ENCODE measurements at regions not wholly inside any gene's neighbourhood (a gene's known extent, or its start where the extent isn't known, plus 50 kb on each side); places are given as distances from the start of the nearest gene placed in this dataset.

GRCh38 chr13:97797553-97797952, 155.9 kb upstream of the IPO5 start:
- no peak for DNase-seq (ENCODE audit: low spot score)

DNA sequence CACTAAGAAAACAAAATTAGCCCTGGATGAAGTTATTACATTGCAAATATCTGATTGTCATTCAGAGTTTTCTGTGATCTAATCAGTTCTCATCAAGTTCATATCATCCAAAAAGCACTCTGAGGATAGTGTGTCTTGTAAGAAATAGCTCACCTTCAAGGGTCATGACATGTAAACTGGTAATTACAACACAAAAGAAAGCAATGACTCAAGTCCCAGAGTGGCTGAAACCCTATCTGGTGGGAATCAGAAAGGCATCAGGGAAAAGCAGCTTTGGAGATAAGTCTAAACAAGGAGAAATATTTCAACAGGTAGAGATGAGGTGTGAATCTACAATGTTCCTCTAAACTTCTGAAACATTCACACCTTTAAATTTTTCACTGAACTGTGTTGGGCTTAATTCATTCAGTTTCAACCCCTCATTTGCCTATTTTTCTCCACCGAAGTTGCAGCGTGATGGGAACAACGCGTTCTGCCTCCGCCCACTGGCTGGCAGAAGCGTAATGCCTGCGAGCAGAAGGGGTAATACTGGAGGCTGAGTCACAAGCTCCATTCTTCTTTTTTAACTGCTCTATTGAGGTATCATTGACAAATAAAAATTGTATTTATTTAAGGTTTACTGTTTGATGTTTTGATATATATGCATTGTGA, 155.2 kb upstream of the IPO5 start:
- peak; percentile 65 for DNase-seq (ENCODE audit: low spot score)

GRCh38 chr13:97798836-97799235, 154.6 kb upstream of the IPO5 start:
- no peak for DNase-seq (ENCODE audit: low spot score)

DNA sequence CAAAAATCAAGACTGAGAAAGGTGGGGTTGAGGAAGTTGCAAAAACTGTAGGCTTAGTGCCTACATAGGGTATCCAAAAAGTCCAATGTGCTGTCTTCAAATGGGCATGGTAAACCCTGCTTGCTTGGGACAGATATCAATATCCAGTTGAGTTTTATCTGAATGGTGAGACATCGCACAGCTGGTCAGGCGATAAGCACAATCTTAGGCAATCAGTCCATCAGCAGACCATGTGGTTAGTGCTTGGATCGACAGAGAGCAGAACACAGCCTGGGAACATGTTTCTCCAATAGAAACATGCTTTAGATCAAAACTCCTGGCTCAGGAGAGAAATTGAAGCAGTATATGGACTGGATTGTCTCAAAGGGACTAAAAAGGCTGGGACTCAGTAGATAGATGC, 151.3 kb upstream of the IPO5 start:
- DNase-seq (ENCODE audit: low spot score) = no peak

GRCh38 chr13:97809576-97809975, 143.9 kb upstream of the IPO5 start:
- DNase-seq (ENCODE audit: low spot score) = no peak

DNA sequence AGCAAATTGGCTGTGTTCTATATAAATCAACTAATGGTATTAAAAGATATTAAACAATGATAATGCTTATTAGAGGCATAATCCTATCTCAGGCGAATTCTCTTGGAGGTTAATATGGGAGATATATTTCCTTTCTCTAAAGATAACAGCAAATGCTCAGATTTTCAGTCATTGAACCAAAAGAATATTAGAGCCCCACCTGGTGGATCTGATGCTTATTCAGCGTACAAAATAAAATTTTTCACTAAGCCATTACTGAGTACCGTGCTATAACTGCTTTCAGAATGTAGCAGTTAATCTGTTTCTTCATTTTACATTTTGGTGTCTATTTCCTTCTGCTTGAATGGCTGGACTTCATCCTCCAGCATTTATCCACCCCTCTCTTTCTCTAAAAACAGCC, 143.3 kb upstream of the IPO5 start:
- no peak for DNase-seq (ENCODE audit: low spot score)

- no peak for DNase-seq (ENCODE audit: low spot score)
These were observed 131.1 kb upstream of the IPO5 start for GRCh38 chr13:97822377-97822776.

DNA sequence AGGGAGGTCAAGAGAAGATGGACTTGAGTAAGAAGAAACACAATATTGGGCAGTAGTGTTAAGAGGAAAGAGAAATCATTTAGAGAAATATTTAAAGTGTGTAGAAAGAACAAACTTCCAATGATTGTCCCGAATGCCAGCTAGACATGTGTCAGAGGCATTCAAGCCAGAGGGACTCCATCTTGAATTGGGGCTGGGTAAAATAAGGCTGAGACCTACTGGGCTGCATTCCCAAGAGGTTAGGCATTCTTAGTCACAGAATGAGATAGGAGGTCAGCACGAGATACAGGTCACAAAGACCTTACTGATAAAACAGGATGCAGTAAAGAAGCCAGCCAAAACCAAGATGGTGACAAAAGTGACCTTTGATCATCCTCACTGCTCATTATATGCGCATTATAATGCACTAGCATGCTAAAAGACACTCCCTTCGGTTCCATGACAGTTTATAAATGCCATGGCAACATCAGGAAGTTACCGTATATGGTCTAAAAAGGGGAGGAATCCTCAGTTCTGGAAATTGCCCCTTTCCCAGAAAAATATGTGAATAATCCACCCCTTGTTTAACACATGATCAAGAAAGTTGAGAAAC, 127.0 kb upstream of the IPO5 start:
- no peak for DNase-seq (ENCODE audit: low spot score)

- no peak for DNase-seq (ENCODE audit: low spot score)
These were observed 119.2 kb upstream of the IPO5 start for GRCh38 chr13:97834250-97834649.

- no peak for DNase-seq (ENCODE audit: low spot score)
These were observed 110.3 kb upstream of the IPO5 start for GRCh38 chr13:97843189-97843588.

DNA sequence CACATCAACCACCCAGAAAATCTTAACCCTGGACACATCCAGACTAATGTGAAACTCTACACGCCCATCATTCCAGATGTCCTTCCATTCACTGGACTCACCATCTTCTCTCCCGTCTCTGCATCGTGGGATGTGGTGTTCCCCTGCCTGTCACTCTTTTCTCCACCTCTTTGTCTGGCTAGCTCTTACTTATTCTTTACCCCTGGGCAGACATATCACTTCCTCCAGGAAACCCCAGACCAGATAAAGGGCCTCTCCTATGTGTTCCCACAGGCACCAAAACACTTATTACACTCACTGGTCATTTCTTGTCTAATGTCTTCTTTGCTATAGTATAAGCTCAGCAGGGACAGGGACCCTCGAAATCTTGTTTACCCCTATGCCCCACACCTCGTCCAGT, 109.3 kb upstream of the IPO5 start:
- DNase-seq (ENCODE audit: low spot score) = no peak

- DNase-seq (ENCODE audit: low spot score) = no peak
These were observed 104.6 kb upstream of the IPO5 start for GRCh38 chr13:97848886-97849285.

- no peak for DNase-seq (ENCODE audit: low spot score)
These were observed 104.2 kb upstream of the IPO5 start for GRCh38 chr13:97849305-97849704.

GRCh38 chr13:97851269-97851668, 102.2 kb upstream of the IPO5 start:
- no peak for DNase-seq (ENCODE audit: low spot score)

- no peak for DNase-seq (ENCODE audit: low spot score)
These were observed 101.1 kb upstream of the IPO5 start for GRCh38 chr13:97852181-97852874.

DNA sequence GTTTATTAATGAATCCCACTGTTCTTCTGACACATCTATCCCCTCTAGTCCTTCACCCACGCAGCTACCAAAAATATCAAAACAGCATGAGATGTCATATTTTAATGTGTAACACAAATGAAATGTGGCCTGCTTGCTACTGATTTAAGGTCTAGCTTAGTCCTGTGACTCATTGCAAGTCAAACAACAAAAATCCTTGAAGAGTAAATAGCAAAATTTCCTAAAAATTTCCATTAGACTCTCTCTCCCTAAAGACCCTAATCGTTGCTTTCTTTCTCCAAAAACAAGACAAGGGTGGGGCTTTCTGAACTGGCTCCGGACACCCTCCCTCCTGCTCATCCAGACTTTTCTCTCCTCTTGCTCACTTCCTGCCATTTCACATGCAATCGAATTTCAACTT, 99.9 kb upstream of the IPO5 start:
- peak; percentile 24 for DNase-seq (ENCODE audit: low spot score)

DNA sequence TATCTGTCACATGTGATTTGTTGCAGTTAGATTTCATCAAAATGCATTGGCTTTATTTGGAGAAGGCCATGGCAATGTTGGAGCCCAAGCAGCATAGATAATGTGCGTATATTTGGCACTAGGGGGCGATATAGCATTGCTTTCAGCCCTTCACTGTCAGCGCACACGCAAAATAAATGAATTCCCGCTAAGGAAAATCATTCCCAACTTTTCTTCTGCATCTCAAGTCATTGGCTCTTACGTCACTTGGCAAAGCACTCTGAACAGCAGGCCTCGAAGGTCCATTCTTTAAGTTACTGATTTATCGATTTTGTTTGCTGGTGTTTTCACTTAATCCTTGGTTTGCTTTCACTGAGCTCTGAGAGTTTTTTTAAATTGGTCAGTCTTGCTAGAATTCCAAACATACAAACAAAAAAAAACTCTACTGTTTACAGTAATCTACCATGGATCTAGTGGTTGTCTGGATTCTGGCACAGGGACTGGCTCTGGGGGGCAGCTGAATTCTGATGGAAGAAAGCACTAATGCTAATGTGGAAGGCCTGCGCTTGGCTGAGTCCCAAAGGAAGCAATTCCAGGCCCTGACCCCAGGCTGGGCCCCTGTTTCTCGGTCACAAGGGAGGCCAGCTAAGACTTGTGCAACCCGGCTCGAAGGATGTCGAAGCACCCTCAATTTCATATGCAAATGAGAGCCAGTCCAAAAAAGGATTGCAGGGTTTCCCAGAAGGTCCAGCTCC, 97.7 kb upstream of the IPO5 start:
- DNase-seq (ENCODE audit: low spot score) = peak; percentile 89

- no peak for DNase-seq (ENCODE audit: low spot score)
These were observed 97.2 kb upstream of the IPO5 start for GRCh38 chr13:97856304-97856675.

DNA sequence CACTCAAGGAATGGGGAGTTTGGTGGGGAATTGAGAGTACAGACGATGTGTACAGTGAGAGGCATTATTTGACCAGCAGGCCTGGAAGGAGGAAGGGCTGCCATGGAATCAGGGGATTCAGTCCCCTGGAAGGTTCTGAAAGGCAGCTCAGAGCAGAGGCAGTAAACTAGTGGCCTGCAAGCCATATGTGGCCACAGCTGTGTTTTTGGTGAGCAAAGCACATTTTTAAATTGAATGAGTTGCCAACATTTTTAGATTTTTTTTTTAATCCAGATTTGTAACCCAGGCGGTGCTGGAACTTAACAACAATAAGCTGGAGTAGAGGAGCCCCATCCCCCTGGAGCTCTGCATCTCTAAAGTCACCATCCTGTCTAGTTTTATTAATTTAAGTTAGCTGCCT, 95.3 kb upstream of the IPO5 start:
- no peak for DNase-seq (ENCODE audit: low spot score)

- DNase-seq (ENCODE audit: low spot score) = no peak
These were observed 87.1 kb upstream of the IPO5 start for GRCh38 chr13:97866346-97866745.

- no peak for DNase-seq (ENCODE audit: low spot score)
These were observed 86.7 kb upstream of the IPO5 start for GRCh38 chr13:97866751-97867150.

DNA sequence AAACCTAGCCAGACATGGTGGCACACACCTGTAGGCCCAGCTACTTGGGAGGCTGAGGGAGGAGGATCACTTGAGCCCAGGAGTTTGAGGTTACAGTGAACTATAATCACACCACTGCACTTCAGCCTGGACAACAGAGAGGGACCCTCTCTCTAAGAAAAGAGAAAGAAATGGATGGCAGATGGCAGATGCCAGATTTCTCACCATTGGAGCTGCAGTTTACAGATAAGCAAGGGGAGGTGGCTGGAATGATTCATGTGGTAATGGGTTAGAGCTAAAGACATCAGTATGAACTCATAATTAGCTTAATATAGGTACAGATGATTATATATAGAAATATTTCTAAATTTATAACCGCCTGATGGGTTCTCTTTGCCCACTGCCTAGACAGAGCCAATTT, 80.1 kb upstream of the IPO5 start:
- no peak for DNase-seq (ENCODE audit: low spot score)

DNA sequence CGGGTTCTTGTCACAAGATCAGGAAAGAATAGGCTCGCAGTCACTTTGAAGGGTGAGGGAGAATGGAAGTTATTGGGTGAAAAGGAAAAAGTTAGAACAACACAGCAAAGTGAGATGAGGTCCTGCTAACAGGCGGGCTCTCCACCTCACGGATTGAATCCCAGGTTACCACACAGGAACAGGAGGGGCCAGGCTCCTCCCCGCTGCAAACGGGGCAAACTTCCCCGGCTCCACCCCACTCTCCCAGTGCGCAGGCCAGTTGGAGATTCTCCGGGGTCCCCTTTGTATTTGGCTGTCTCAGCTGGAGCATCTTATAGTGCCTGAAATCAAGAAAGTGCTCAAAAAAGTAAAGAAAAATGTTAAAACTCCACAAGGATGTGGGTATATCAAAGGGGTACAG, 78.3 kb upstream of the IPO5 start:
- DNase-seq (ENCODE audit: low spot score) = no peak
